ENCODE measurements at regions not wholly inside any gene's neighbourhood (a gene's known extent, or its start where the extent isn't known, plus 50 kb on each side); places are given as distances from the start of the nearest gene placed in this dataset.
"Not testable (repeated sequence)": the region's sequence is repeated elsewhere in the genome, so short reads cannot be mapped to it uniquely, and the experiment has no call there.

DNA sequence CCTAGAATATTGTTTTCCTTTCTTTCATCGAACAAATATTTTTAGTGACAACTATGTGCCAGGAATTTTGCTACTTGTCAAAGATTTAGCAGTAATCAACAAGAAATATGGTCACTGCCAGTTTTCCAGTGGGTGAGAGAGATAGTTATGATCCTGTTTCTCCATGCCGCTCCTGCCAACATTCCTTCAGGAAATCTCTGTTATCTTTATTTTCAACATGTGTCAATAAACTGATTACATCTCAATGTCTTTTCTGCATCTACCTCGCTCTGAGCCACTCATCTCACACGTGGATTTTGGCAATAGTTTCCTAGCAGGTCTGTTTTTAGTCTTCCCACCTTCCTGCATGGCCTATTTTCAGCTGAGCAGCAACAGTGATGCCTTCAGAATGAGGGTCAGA lies 650.0 kb upstream of the STXBP6 start:
- DNase-seq = no peak

DNA sequence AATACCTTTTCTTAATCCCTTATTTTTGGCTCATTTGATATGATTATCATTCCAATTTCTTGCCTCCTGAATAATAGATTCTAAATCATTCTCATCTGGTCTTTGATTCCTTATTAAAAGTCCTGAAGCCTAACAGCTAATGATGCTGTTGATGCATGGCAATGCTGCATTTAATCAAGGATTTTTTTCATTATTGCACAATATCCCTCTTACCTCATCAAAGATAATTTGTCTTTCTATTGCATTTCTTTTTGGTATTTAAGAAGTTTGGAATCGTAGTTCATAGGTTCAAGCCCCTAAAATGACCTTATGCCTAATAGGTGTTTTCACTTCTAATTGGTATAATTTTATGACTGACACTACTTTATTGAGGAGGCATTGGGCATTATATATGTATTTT lies 648.2 kb upstream of the STXBP6 start:
- no peak for DNase-seq

DNA sequence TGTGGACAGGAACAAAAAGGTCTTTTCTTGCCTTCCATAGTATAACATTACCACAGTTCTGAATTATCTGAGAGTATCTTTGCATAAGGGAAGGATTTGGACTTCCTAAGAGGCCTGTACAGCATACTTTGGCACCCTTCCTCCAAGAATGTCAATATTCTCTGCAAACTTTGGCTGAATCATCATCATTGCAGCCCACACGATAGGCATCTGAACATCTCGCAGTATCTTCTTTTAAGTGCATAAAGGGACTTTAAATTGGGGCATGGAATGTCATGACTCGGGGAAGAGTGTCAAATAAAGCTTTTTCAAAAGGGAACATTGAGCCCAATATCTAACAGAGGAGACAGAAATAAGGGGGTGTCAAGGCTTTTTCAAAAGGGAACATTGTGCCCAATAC lies 646.2 kb upstream of the STXBP6 start:
- no peak for DNase-seq

GRCh38 chr14:25685004-25685403 lies 635.1 kb upstream of the STXBP6 start:
- DNase-seq = no peak

- no peak for DNase-seq
These were observed 631.0 kb upstream of the STXBP6 start for GRCh38 chr14:25680934-25681333.

- not testable (repeated sequence) for DNase-seq
These were observed 630.6 kb upstream of the STXBP6 start for GRCh38 chr14:25680511-25680910.

- DNase-seq = no peak
These were observed 627.2 kb upstream of the STXBP6 start for GRCh38 chr14:25677111-25677510.

DNA sequence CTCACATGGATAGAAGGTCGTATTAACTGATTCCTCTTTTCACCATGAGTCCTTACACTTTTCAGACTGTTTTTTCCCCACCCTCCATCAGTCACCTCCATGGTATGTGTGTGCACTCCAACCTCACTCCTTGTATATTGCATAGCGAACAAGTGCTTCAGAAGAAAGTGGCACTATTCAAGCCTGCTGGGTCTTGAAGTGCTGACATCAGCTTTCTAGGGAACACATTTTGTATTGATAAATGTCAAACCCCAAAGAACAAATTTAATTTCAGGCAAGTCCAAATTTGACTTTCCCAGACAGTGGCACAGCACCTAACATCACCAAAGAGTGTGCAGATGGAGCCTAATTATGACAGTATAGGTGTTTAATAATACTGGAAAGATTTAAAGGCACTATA lies 617.4 kb upstream of the STXBP6 start:
- no peak for DNase-seq

GRCh38 chr14:25666877-25667276 lies 616.9 kb upstream of the STXBP6 start:
- DNase-seq = no peak

- no peak for DNase-seq
These were observed 609.0 kb upstream of the STXBP6 start for GRCh38 chr14:25658988-25659387.

DNA sequence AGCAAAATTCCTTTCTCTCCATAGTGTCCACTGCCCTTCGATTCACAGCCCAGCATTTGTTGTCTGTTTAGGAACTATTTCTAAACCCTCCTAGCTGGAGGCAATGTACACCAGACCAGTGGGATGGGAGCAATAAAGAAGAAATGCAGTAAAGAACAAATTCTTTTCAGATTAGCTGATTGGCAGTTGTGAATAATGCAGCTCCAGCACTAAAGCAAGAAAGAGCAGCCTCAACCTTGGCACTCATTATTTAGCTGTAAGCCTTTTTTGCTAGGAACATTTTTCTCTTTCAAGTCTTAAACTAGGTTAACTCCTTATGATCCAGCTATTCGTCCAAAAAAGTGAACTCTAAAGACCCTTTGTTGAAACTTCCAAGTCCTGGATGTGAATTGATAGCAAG lies 580.5 kb upstream of the STXBP6 start:
- no peak for DNase-seq

- no peak for DNase-seq
These were observed 579.0 kb upstream of the STXBP6 start for GRCh38 chr14:25628978-25629377.

DNA sequence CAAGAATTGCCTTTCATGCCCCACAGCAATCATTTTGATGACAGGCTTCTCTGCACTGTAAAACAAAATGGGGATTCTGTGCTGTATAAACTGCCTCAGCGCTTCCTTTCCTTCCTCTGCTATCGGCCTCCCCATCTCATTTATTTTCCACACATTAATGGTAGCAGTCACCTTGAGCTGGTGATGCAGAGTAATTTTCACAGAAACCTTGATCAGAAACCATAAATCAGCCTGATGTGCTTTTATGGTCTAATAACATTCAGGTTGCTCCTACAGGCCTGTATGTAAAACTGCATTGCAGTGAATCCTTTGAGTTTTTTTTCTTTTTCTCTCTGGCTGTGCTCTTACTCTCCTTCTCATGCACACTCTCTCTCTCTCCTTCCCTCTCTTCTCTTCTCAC lies 578.4 kb upstream of the STXBP6 start:
- no peak for DNase-seq

GRCh38 chr14:25626986-25627385 lies 577.0 kb upstream of the STXBP6 start:
- no peak for DNase-seq

DNA sequence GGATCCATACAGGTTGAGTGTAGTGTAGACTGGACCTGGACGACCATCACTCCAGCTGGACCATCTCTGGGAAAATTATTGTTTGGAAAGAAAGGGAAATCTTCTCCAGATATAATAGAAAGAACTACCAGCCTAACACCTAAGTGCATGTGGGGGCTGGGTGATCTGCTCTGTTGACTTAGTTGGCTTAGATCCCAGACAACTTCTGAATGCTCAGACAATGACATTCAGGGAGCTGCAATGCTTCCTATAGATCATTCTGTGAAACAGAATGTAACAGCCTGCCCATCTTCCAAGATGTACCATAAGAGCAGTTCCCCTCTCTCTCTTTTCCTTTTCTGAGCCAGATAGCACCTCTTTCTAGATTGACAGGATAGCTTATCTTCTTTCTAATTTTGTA lies 572.8 kb upstream of the STXBP6 start:
- DNase-seq = no peak

- DNase-seq = no peak
These were observed 570.6 kb upstream of the STXBP6 start for GRCh38 chr14:25620515-25620914.

- no peak for DNase-seq
These were observed 565.2 kb upstream of the STXBP6 start for GRCh38 chr14:25615174-25615573.

GRCh38 chr14:25607192-25607591 lies 557.2 kb upstream of the STXBP6 start:
- DNase-seq = no peak

- DNase-seq = no peak
These were observed 552.2 kb upstream of the STXBP6 start for GRCh38 chr14:25602106-25602505.

GRCh38 chr14:25588751-25589150 lies 538.8 kb upstream of the STXBP6 start:
- DNase-seq = no peak

DNA sequence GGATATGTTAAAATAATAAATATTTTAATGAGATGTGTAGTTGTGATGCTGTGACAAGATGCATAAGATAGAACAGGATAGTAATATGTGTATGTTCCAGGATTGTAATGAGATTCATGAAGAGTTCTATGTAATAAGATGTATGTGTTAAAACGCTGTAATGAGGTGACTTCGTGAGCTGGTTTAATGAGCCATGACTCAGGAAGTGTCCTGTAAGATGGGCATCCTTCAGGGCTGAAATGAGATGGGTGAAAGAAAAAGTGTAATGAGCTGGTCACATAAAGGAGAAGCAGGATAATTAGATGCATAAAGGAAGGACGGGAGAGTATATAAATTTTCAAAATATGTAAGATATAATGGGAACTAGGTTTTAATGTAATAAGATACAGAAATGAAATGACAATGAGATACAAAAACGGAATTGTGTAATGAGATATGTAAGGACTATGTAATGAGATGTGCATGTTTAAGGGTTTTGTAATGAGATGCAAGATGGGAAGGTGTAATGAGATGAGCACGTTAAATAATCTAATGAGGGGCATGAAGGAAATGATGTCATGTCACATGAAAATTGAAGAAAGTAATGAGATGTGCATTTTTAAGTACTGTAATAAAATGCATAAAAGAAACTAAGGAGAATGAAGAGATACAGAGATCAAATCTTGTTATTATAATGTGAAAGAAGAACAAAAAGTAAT lies 524.8 kb upstream of the STXBP6 start:
- no peak for DNase-seq

DNA sequence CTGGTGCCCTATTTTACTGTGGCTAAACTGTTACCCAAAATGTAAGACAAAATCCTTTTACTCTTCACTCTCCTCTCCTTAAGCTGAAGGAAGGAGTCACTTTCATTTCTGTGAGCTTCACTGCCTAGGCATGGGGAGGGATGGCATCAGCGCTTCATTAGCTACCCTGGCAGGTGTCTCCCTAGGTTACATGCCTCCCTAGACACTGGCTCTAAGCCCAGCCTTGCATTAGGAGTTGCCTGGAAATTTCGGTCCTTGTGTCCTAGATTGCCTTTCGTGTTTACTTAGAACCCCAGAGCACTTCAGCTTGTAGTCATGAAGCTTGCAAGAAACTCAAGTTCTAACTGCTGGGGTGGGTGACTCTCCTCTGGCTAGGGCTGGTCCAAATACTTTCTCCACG lies 520.5 kb upstream of the STXBP6 start:
- no peak for DNase-seq

- no peak for DNase-seq
These were observed 507.5 kb upstream of the STXBP6 start for GRCh38 chr14:25557466-25557865.

- no peak for DNase-seq
These were observed 502.9 kb upstream of the STXBP6 start for GRCh38 chr14:25552826-25553225.

- no peak for DNase-seq
These were observed 501.7 kb upstream of the STXBP6 start for GRCh38 chr14:25551674-25552073.

- no peak for DNase-seq
These were observed 496.9 kb upstream of the STXBP6 start for GRCh38 chr14:25546826-25547225.

All from T1000 (cell line).